ENCODE measurements at regions not wholly inside any gene's neighbourhood (a gene's known extent, or its start where the extent isn't known, plus 50 kb on each side); places are given as distances from the start of the nearest gene placed in this dataset.

- H2BK120ac ChIP-seq (ENCODE audit: low read depth, low read length) = no peak overlapping the region
- no peak overlapping the region for H3K9ac ChIP-seq (ENCODE audit: low read depth, low read length)
- dilution Hi-C loops (cut with HindIII; ENCODE audit: low sequenced_read_pairs, unreplicated experiment) = no loop called here
- H2BK20ac ChIP-seq (ENCODE audit: low read depth, low read length) = no peak overlapping the region
- BruUV-seq (replicated peaks) = no TSS peak
- no CpG with 5 or more reads among the region's 2 CpGs for WGBS, 2 experiments (ENCODE audit: extremely low coverage in 2 of 2, insufficient read length in 1 of 2)
- no peak for TF ChIP-seq CTCF (conservative IDR thresholded peaks at IDR 0.05; ENCODE audit: low read depth, low read length)
- TF ChIP-seq, protein P1, sequence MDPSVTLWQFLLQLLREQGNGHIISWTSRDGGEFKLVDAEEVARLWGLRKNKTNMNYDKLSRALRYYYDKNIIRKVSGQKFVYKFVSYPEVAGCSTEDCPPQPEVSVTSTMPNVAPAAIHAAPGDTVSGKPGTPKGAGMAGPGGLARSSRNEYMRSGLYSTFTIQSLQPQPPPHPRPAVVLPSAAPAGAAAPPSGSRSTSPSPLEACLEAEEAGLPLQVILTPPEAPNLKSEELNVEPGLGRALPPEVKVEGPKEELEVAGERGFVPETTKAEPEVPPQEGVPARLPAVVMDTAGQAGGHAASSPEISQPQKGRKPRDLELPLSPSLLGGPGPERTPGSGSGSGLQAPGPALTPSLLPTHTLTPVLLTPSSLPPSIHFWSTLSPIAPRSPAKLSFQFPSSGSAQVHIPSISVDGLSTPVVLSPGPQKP (IDR thresholded peaks at IDR 0.05; ENCODE audit: borderline replicate concordance, low read depth, low read length) = no peak
- no peak for TF ChIP-seq RFX5 (IDR thresholded peaks at IDR 0.05; ENCODE audit: low read depth, low read length)
- TF ChIP-seq CEBPB (IDR thresholded peaks at IDR 0.05; ENCODE audit: low read depth, low read length) = no peak
- no peak overlapping the region for H4K8ac ChIP-seq (ENCODE audit: low read depth in 2 of 2, low read length in 2 of 2)
- peaks cover 14% of the 10 kb centered on the region for H3K9me3 ChIP-seq (ENCODE audit: control insufficient read depth, insufficient read depth, low read length)
- no peak overlapping the region for H3K14ac ChIP-seq (replicated peaks; ENCODE audit: low read depth, low read length)
- H2BK5ac ChIP-seq (ENCODE audit: low read depth, low read length, poor library complexity, severe bottlenecking) = no peak overlapping the region
- intact Hi-C loops (cut with micrococcal nuclease) = no loop called here
- no peak overlapping the region for H2AFZ ChIP-seq (replicated peaks; ENCODE audit: low read length, poor library complexity)
- H3K27ac ChIP-seq (ENCODE audit: insufficient read depth, low read length) = no peak overlapping the region
- no peak overlapping the region for H3K4me3 ChIP-seq (ENCODE audit: insufficient read depth, low read depth, low read length)
- DNase-seq (no peak), ATAC-seq (ENCODE audit: low read depth) (no peak)
- CTCF ChIA-PET = no interaction called here
- H3K4ac ChIP-seq (ENCODE audit: low read depth, low read length) = no peak overlapping the region
- H3K18ac ChIP-seq (ENCODE audit: low read depth, low read length) = no peak overlapping the region
- H3K23ac ChIP-seq (ENCODE audit: low read depth, low read length) = no peak overlapping the region
- no peaks in the 10 kb centered on the region for H3K36me3 ChIP-seq (ENCODE audit: control insufficient read depth, insufficient read depth, low read length)
- H2BK15ac ChIP-seq (ENCODE audit: low read depth, low read length) = no peak overlapping the region
- no peaks in the 10 kb centered on the region for H3K9me1 ChIP-seq (ENCODE audit: insufficient read depth, low read length)
- H3K27me3 ChIP-seq (ENCODE audit: control insufficient read depth, insufficient read depth, low read length) = no peaks in the 10 kb centered on the region
- in situ Hi-C loops (cut with MboI; ENCODE audit: low sequenced_read_pairs) = no loop called here
- no peak overlapping the region for H2AK9ac ChIP-seq (replicated peaks; ENCODE audit: low read depth, low read length, poor library complexity)
- no peak overlapping the region for H3K4me2 ChIP-seq (ENCODE audit: low read depth, low read length)
- H4K5ac ChIP-seq (ENCODE audit: low read depth, low read length) = no peak overlapping the region
- no peak overlapping the region for H4K91ac ChIP-seq (ENCODE audit: insufficient read depth, low read depth, low read length)
- no peak overlapping the region for H3K56ac ChIP-seq (ENCODE audit: extremely low read depth, insufficient read depth, low read length)
- H4K20me1 ChIP-seq (ENCODE audit: insufficient read depth, low read length) = no peaks in the 10 kb centered on the region
- POLR2A ChIA-PET (ENCODE audit: unreplicated experiment) = no interaction called here
- H3K79me1 ChIP-seq (ENCODE audit: low read depth in 1 of 2, low read length in 2 of 2) = no peaks in the 10 kb centered on the region
- peaks cover 6% of the 10 kb centered on the region; the same call in 1 of the 2 replicates for H3K4me1 ChIP-seq (ENCODE audit: control insufficient read depth, insufficient read depth, low read length)
- H2AK5ac ChIP-seq (ENCODE audit: low read depth, low read length) = no peak overlapping the region
These were observed 612.3 kb downstream of the KCNH5 start for GRCh38 chr14:62432955-62433354.

Data from IMR-90 (cell line).